ENCODE measurements at regions not wholly inside any gene's neighbourhood (a gene's known extent, or its start where the extent isn't known, plus 50 kb on each side); places are given as distances from the start of the nearest gene placed in this dataset.
"Not testable (repeated sequence)": the region's sequence is repeated elsewhere in the genome, so short reads cannot be mapped to it uniquely, and the experiment has no call there.

DNA sequence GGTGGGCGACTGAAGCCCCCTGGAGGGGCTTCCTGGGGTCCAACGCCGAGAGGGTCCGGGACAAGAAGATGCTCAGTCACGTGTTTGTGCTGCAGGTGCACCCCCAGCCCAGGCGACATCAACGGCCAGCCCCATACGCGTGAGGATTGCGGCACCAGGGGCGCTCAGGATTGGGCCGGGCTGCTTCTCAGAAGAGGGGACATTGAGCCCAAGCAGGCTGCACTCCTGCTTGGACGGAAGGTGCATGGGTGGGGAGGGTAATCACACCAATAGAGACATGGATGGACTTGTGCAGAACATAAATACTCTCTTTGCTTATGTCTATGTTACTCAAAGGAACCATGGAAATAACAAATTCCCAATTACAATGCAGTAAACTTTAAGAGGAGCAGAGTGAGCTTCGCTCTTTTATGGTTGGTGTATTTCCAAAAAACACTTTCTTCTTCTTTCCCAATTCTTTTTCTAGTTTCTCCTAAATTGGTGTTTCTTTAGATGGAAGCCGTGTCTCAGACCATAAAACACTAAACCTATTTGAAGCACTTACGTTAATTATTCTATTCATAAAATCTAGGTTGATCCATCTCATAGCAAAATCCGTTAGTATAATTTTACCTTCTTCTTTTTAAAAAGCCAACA, 182.7 kb downstream of the GOLGA6L6 start:
- H3K4me1 ChIP-seq (replicated peaks in 1 of 2): no peaks in the 10 kb centered on the region
- 5 to 83% (median 52%) methylated on average over 2 to 17 of the region's 17 CpGs for WGBS, 10 experiments
- no peak for ATAC-seq (replicated peaks in 6 of 8)
- in situ Hi-C loops (cut with MboI; ENCODE audit: low pct_unique_long_range_greater_than_20kb in 2 of 9, low sequenced_read_pairs in 9 of 9, unreplicated experiment in 9 of 9): no loop called here
- no peak overlapping the region for H3K4me3 ChIP-seq
- no peak overlapping the region for H3K27ac ChIP-seq

DNA sequence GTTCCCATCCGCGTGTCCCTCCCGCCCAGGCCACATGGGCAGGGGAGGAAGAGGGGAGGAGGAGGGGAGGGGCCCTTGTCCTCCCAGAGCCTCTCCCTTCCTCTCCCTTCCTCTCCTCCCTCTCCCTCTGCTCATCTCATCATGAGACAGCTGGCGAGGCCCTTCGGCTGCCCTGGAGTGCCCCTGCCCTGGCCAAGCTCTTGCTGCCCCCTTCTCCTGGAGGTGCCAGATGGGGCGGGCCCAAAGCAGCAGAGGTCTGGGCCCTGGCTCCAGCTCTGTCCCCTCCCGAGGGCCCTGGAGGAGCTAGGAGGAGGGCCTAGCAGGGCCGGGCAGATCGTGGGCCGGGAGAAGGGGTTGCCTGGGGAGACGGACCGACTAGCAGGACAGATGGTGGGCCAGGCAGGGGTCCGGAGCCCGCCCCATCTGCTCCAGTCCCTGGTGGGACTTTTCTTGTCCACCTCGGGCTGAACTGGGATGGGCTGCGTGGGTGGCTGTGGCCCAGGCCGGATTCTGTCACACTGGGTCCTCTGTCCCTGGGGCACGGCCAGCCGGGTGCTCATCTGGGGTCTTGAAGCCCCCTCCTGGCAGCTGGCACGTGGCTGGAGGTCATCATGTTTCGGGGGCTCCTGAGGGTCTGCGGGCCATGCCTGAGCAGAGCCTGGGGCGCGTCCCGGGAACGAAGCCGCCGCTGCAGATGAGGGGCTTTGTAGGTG, 183.4 kb downstream of the GOLGA6L6 start:
- in situ Hi-C loops (cut with MboI; ENCODE audit: low pct_unique_long_range_greater_than_20kb in 2 of 9, low sequenced_read_pairs in 9 of 9, unreplicated experiment in 9 of 9): no loop called here
- no peak overlapping the region for H3K27ac ChIP-seq
- peak in 1 of 8 experiments; percentile 36 for ATAC-seq (replicated peaks in 6 of 8)
- WGBS, 10 experiments: 40 to 79% (median 70%) methylated on average over 2 to 19 of the region's 28 CpGs; no CpG with 5 or more reads in 2 of the 10 experiments
- no peak overlapping the region for H3K4me3 ChIP-seq
- no peaks in the 10 kb centered on the region for H3K4me1 ChIP-seq (replicated peaks in 1 of 2)

DNA sequence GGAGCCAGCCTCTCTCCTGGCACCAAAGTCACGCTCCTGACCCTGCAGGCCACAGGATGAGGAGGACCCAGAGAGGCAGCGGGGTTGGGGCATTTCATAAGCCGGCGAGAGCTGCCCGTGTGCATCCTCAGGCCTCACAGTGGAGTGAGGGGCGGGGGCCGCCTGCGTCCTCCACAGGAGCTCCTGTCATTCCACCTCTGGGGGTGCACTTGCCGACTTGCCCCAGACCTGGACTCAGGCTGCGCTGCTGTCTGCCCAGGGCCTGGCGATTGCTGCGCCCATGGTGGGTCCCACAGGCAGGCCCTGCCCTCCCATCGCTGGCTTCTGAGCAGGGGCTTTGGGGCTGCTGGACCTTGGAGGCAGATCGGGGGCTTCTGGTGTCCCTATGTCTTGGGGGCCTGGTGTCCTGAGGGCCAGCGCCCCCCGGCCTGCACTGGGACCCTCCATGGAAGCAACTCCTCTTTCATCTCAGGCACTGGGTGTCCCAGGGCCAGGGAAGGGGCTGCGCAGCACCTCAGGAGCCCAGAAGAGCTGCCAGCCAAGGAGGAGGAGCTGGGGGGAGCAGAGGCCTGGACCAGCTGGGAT, 184.0 kb downstream of the GOLGA6L6 start:
- no peaks in the 10 kb centered on the region for H3K4me1 ChIP-seq (replicated peaks in 1 of 2)
- no peak overlapping the region for H3K27ac ChIP-seq
- no peak overlapping the region for H3K4me3 ChIP-seq
- in situ Hi-C loops (cut with MboI; ENCODE audit: low pct_unique_long_range_greater_than_20kb in 2 of 9, low sequenced_read_pairs in 9 of 9, unreplicated experiment in 9 of 9): no loop called here
- no peak for ATAC-seq (replicated peaks in 6 of 8)
- 30 to 87% (median 66%) methylated on average over 2 to 16 of the region's 17 CpGs; no CpG with 5 or more reads in 3 of the 10 experiments for WGBS, 10 experiments

DNA sequence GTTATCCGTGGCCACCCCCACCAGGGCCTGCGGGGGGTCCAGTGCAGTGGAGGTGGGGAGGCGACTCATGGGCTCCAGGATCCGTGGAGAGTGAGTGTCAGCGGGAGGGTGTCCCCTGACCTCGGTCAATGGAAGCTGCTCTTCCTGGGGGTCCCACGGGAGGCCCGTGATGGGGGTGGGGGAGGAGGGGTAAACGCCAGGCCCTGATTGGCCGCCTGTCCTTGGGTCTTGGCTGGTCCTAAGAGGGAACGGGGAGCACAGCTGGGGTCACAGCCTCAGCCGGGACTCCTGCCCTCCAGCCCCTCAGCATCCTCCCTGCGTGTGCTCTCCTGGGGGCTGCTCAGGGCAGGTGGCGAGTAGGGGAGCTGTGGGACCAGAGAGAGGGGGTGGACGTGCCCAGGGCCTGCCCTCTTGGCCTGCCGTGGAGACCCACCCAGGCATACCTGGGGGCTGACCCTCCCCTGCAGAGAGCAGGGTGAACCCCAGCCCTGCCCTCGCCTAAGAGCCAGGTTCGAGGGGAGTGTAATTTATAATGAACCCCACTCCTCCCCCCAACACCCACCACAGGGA, 184.6 kb downstream of the GOLGA6L6 start:
- Histone ChIP-seq H3K27ac (no peak overlapping the region), H3K4me3 (no peak overlapping the region), H3K4me1 (replicated peaks in 1 of 2) (no peaks in the 10 kb centered on the region)
- 20 to 68% (median 48%) methylated on average over 1 to 11 of the region's 18 CpGs; no CpG with 5 or more reads in 2 of the 10 experiments for WGBS, 10 experiments
- ATAC-seq (replicated peaks in 6 of 8): peak in 3 of 8 experiments; percentile 14 to 19 (median 16)
- in situ Hi-C loops (cut with MboI; ENCODE audit: low pct_unique_long_range_greater_than_20kb in 2 of 9, low sequenced_read_pairs in 9 of 9, unreplicated experiment in 9 of 9): no loop called here

DNA sequence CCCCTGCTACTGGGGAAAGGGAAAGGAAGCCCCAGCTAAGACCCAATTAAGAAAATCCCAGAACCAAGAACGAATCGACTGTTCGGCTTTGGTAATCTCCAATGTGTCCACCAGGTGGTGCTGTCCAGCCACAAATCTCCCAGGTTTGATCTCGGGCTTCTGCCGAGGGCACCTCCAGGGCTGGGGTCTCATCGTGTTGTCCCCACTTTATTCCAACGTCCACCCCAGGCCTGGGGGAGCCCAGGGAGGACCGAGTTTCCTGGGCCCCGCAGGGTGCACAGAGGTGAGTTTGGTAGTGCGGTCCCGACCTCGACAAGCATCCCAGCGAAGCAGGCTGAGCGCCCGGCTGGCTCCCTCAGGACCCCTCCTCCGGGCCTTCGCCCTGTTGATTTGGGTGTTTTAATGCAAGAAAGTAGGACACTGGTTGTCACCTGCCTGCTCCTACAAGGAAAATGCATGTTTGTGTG, 185.1 kb downstream of the GOLGA6L6 start:
- Histone ChIP-seq H3K4me1 (replicated peaks in 1 of 2) (no peaks in the 10 kb centered on the region), H3K4me3 (peak overlapping the region in 1 of 5 donors; percentile 6), H3K27ac (no peak overlapping the region)
- ATAC-seq (replicated peaks in 6 of 8): peak in 7 of 8 experiments; percentile 37 to 76 (median 55)
- in situ Hi-C loops (cut with MboI; ENCODE audit: low pct_unique_long_range_greater_than_20kb in 2 of 9, low sequenced_read_pairs in 9 of 9, unreplicated experiment in 9 of 9): no loop called here
- WGBS, 10 experiments: 27 to 100% (median 57%) methylated on average over 3 to 16 of the region's 17 CpGs; no CpG with 5 or more reads in 1 of the 10 experiments

DNA sequence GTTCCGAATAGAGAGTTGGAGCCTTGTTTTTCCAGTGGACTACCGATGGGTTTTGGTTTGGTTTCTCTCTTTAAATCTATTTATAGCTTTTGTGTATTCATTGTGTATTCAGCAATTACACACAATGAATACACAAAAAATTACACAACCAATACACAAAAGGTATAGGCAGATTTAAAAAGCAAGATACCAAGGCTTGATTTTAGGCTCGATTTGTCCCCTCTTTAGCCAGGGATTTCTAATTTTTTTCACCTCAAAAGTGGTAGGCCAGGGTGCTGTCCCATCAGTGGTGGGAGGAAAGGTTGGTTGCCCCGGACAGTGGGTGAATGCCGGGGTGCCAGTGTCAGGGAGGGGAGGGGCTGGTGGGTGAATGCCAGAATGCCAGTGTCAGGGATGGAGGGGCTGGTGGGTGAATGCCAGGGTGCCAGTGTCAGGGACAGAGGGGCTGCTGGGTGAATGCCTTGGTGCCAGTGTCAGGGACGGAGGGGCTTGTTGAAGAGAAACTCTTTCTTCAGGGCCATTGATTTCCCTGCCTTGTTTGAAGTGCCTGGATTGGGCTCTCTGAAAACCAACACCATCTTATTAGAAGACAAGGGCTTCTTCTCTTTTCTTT, 186.2 kb downstream of the GOLGA6L6 start:
- Histone ChIP-seq H3K27ac (no peak overlapping the region), H3K4me1 (replicated peaks in 1 of 2) (no peaks in the 10 kb centered on the region), H3K4me3 (no peak overlapping the region)
- ATAC-seq (replicated peaks in 6 of 8): no peak
- WGBS, 10 experiments: 24 to 96% (median 49%) methylated on average over 1 to 6 of the region's 6 CpGs
- in situ Hi-C loops (cut with MboI; ENCODE audit: low pct_unique_long_range_greater_than_20kb in 2 of 9, low sequenced_read_pairs in 9 of 9, unreplicated experiment in 9 of 9): no loop called here

DNA sequence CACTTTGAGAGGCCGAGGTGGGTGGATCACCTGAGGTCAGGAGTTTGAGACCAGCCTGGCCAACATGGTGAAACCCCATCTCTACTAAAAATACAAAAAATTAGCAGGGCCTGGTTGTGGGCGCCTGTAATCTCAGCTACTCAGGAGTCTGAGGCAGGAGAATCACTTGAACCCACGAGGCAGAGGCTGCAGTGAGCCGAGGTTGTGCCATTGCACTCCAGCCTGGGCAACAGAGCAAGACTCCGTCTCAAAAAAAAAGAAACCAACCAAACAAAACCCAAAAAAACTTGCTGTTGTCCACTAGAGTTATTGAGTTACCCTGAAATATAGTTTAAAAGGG, 186.7 kb downstream of the GOLGA6L6 start:
- WGBS, 10 experiments: 6 to 79% (median 25%) methylated on average over 4 to 5 of the region's 5 CpGs; no CpG with 5 or more reads in 2 of the 10 experiments
- ATAC-seq (replicated peaks in 6 of 8); in situ Hi-C loops (cut with MboI; ENCODE audit: low pct_unique_long_range_greater_than_20kb in 2 of 9, low sequenced_read_pairs in 9 of 9, unreplicated experiment in 9 of 9): not testable (repeated sequence)

DNA sequence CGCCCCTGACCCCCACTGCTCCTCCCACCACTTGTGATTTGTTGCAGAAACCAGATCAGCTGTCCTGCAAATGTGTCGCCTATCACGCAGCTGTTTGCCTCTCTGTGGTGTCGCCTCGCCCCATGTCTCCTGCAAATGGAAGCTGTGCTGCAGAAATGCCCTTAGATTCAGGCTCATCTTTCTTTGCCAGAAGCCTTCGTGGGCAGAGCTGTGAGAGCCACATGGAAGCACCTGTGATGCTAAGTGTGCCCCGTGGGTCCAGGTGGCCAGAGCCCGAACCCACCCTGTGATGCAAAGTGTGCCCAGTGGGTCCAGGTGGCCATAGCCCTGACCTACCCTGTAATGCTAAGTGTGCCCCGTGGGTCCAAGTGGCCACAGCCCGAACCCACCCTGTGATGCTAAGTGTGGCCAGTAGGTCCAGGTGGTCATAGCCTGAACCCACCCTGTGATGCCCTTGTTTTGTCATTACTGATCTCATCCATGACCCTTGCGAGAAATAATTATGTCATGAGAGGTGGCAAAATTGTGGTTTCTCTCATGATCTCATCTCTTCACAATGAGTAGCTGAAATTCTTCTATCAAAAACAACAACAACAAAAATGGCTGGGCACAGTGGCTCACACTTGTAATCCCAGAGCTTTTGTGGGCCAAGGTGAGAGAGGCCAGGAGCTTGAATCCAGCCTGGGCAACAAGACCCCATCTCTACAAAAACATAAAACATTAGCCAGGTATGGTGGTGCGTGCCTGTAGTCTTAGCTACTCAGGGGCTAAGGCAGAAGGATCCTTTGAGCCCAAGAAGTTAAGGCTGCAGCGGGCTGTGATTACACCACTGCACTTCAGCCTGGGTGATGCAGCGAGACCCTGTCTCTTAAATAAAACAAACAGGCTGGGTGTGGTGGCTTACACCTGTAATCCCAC, 187.4 kb downstream of the GOLGA6L6 start:
- in situ Hi-C loops (cut with MboI; ENCODE audit: low pct_unique_long_range_greater_than_20kb in 2 of 9, low sequenced_read_pairs in 9 of 9, unreplicated experiment in 9 of 9): no loop called here

More for the DNA sequence above, 186.7 kb downstream of the GOLGA6L6 start:
- not testable (repeated sequence) for H3K4me3 ChIP-seq; H3K4me1 ChIP-seq (replicated peaks in 1 of 2); H3K27ac ChIP-seq

DNA sequence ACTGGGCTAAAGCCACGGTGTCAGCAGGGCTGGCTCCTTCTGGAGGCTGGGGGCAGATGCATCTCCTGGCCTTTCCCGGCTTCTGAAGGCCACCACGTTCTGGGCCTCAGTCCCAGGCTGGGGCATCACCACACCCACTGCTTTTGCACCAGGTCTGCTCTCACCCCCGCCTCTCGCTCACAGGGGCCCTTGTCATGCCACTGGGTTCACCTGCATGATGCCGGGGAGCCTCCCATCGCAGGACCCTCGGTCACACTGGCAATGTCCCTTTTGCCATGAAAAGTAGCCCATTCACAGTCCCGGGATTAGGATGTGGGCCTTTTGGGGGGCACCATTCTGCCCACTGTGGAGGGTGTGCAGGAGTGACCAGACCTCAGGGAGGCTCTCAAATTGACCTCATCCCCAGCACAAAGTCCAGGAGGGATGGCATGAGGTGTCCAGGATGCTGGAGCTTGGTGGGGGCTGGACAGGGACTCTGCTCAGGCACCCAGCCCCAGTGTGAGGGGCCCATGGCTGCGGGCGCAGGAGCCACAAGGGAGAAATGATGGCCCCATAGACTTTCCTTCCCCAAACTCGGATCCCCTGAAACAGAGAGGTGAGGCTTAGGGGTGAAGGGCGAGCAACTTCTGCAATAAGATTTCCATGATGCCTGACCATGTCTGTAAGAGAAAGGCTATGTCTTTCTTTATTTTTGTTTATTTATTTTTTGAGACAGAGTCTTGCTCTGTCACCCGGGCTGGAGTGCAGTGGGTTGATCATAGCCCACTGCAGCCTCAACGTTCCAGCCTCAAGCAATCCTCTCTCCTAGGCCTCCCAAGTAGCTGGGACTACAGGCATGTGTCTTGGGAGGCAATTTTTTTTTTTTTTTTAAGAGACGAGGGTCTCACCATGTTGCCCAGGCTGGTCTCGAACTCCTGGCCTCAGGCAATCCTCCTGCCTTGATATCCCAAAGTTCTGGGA, 189.1 kb downstream of the GOLGA6L6 start:
- Histone ChIP-seq H3K27ac (no peak overlapping the region), H3K4me3 (no peak overlapping the region), H3K4me1 (replicated peaks in 1 of 2) (no peaks in the 10 kb centered on the region)
- ATAC-seq (replicated peaks in 6 of 8): no peak
- in situ Hi-C loops (cut with MboI; ENCODE audit: low pct_unique_long_range_greater_than_20kb in 2 of 9, low sequenced_read_pairs in 9 of 9, unreplicated experiment in 9 of 9): no loop called here
- WGBS, 10 experiments: 15 to 79% (median 39%) methylated on average over 2 to 17 of the region's 17 CpGs

More for the DNA sequence above, 187.4 kb downstream of the GOLGA6L6 start:
- Histone ChIP-seq H3K4me3 (no peak overlapping the region), H3K4me1 (replicated peaks in 1 of 2) (no peaks in the 10 kb centered on the region), H3K27ac (no peak overlapping the region)
- no peak for ATAC-seq (replicated peaks in 6 of 8)
- 13 to 80% (median 32%) methylated on average over 1 to 14 of the region's 14 CpGs for WGBS, 10 experiments

DNA sequence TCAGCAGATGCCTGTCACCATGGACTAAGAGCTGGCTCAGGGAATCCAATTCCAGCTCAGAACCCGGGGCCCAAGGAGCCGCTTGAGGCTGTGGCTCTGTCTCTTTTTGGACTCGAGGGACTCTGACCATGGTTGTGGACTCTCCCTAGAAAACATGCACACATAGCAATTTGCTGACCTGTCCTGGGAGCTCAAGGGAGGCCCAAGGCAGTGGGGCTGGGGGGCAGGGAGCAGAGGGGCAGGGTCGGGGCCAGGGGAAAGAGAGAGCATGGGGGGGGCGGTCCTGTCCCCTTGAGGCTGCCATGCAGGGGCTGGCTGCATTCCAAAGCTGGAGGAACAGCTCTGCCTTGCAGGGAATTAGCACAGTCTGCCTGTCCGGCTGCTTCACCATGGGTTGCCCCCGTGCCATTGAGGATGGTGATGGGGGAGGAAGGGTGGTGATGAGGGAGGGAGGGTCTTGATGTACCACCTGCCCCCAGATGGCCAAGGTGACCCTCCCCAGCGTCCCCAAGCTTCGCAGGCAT, 190.1 kb downstream of the GOLGA6L6 start:
- WGBS, 10 experiments: 0 to 70% (median 28%) methylated on average over 2 to 6 of the region's 9 CpGs; no CpG with 5 or more reads in 2 of the 10 experiments
- Histone ChIP-seq H3K4me3 (no peak overlapping the region), H3K4me1 (replicated peaks in 1 of 2) (no peaks in the 10 kb centered on the region), H3K27ac (no peak overlapping the region)
- no peak for ATAC-seq (replicated peaks in 6 of 8)
- in situ Hi-C loops (cut with MboI; ENCODE audit: low pct_unique_long_range_greater_than_20kb in 2 of 9, low sequenced_read_pairs in 9 of 9, unreplicated experiment in 9 of 9): no loop called here

DNA sequence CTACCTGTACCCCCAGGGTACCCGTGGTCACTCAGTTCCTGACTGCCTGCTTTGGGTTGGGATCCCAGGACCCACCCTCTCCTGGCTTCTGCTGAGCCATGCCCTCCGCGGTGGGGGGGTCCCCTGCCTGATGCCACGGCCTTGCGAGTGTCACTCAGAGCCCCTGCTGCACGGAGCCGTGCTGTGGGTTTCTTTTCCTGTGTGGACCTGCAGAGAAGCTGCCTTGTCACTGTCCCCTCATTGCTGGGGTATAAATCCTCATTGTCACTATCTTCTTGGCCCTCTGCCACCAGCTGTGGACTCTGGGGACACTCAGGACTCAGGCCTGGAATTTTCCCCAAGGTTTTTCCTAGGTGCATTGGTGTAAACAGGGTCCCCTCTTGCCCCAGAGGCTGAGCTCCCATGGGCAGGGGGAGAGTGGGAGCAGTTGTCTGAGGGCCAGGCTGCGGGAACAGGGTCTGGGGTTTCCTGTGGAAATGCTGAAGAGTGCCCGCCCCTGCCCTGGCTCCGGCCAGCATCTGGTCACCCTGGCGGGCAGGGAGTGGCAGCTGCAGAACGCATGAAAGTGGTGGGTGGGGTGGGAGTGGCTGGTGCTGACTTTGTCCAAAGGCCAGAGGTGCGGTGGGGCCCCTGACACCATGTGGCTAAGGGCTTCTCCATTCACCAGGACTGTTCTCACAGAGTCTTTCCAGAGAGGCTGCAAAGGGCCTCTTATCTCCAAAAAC, 191.7 kb downstream of the GOLGA6L6 start:
- H3K27ac ChIP-seq: no peak overlapping the region
- ATAC-seq (replicated peaks in 6 of 8): peak in 2 of 8 experiments; percentile 64 to 65
- in situ Hi-C loops (cut with MboI; ENCODE audit: low pct_unique_long_range_greater_than_20kb in 2 of 9, low sequenced_read_pairs in 9 of 9, unreplicated experiment in 9 of 9): no loop called here
- no peak overlapping the region for H3K4me3 ChIP-seq
- no peaks in the 10 kb centered on the region for H3K4me1 ChIP-seq (replicated peaks in 1 of 2)
- 15 to 87% (median 59%) methylated on average over 1 to 13 of the region's 13 CpGs for WGBS, 10 experiments
